ENCODE measurements at regions not wholly inside any gene's neighbourhood (a gene's known extent, or its start where the extent isn't known, plus 50 kb on each side); places are given as distances from the start of the nearest gene placed in this dataset.
A peak's percentile ranks its signal among the peaks of the same experiment; 100 is the strongest.
"Not testable (repeated sequence)": the region's sequence is repeated elsewhere in the genome, so short reads cannot be mapped to it uniquely, and the experiment has no call there.

- DNase-seq (ENCODE audit: low spot score), result no peak
- no peak for FAIRE-seq
Measured at GRCh38 chrX:26889574-26889973, 573.6 kb downstream of the PPP4R3C start.

- no peak for DNase-seq (ENCODE audit: low spot score)
- no peak for FAIRE-seq
Measured at GRCh38 chrX:26873736-26874135, 589.4 kb downstream of the PPP4R3C start.

DNA sequence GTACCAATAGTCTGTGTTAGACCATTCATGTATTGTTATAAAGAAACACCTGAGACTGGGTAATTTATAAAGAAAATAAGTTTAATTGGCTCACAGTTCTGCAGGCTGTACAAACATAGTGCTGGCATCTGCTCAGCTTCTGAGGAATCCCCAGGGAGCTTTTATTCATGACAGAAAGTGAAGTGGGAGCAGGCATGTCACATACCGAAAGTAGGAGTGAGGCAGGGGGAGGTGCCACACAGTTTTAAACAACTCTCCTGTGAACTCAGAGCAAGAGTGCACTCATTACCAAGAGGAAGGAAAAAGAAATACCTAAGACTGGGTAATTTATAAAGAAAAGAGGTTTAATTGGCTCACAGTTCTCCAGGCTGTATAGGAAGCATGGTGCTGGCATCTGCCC is 591.2 kb downstream of the PPP4R3C start:
- no peak for FAIRE-seq
- no peak for DNase-seq (ENCODE audit: low spot score)

DNA sequence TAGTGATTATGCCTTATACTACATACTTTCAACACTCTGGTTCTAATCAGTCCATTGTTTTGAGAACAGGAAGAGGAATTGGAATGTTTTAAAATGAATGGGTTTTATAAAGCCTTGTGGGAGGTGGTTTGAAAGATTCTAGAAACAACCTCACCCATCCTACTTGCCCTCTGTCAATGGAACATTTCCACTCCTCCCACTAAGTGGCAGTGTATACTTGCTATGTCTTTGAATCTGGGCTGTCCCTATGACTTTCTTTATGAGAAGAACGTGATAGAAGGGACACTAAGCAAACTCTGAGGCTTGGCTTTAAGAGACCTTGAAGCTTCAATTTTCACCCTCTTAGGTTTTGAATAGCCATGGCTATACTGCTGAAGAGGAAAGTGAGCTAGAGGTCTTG is 611.2 kb downstream of the PPP4R3C start:
- FAIRE-seq (no peak), DNase-seq (ENCODE audit: low spot score) (no peak)

DNA sequence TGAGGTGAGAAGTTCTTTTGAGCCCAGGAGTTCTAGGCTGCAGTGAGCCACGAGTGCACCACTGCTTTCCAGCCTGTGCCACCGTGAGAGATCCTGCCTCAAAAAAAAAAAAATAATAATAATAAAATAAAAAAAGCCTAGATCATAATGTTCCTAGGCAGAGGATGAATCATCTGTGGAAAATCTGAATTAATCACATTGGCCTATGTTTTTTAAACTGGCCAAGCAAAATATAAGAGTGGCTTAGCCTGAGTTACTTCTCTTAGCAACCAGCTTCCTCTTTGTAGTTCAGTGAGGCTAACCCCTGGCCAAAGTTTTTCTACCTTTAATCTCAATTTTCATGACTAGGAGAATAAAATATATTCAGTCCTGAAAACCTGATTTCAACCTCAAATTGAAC is 614.6 kb downstream of the PPP4R3C start:
- no peak for DNase-seq (ENCODE audit: low spot score)
- FAIRE-seq, result no peak

- FAIRE-seq (no peak), DNase-seq (ENCODE audit: low spot score) (no peak)
Measured at GRCh38 chrX:26845056-26845455, 618.1 kb downstream of the PPP4R3C start.

DNA sequence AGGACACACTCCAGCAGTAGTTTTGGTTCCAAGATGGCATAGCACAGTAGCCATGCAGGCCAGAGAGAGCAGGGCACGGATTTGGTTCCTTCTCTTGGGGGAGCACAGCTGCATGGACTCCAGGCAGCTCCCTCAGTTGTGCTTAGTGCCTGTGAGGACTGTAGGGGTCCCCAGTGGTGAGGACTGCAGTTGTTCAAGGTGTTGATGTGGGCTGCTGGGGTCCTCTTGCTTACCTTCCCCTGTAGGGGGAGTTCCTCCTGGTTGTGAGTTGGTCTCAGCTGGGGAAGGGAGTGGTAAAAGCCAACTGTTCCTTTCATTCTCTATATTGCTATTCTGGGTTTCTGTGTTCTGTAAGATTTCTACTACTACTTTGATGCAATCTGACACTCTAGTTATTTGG is 606.5 kb downstream of the MAGEB5 start:
- DNase-seq (ENCODE audit: low spot score), result no peak
- no peak for FAIRE-seq

DNA sequence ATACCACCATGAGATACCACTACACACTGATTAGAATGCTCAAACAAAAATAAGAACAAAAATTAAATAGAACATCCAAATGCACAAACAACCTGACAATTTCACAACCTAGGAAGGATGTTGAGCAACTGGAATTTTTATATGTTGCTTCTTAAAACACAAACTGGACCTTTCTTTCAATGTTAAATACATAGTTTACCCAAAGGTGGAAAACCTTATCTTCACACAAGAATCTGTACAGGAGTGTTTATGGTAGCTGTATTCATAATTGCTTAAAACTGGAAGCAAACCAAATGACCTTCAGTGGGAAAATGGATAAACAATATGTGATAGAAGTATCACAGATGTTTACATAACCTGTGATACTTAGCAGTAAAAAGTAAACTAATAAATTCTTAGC is 573.8 kb downstream of the MAGEB5 start:
- no peak for DNase-seq (ENCODE audit: low spot score)
- no peak for FAIRE-seq

DNA sequence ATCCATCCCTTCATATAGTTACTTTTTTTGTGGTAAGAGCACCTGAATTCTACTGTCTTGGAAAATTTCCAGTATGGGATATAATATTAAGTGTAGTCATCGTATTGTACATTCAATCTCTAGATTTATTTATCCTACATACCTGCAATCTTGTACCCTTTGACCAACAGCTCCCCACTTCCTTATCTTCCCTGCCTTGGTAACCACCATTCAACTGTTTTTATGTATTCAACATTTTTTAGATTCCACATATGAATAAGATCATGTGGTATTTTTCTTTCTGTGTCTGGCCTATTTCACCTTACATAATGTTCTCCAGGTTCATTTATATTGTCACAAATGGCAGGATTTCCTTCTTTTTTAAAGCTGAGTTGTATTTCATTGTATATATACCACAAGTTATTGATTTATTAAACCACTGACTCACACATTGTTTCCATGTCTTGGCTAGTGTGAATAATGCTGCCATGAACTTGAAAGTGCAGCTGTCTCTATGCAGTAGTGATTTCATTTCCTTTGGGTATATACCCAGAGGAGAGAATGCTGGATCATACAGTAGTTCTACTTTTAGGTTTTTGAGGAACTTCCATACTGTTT is 572.5 kb downstream of the MAGEB5 start:
- DNase-seq (ENCODE audit: low spot score) (peak; percentile 23), FAIRE-seq (peak; percentile 44)

GRCh38 chrX:26783512-26784225 is 567.7 kb downstream of the MAGEB5 start:
- DNase-seq (ENCODE audit: low spot score) (no peak), FAIRE-seq (no peak)

GRCh38 chrX:26778320-26778888 is 562.4 kb downstream of the MAGEB5 start:
- DNase-seq (ENCODE audit: low spot score) (no peak), FAIRE-seq (no peak)

GRCh38 chrX:26762253-26762652 is 546.3 kb downstream of the MAGEB5 start:
- FAIRE-seq (no peak), DNase-seq (ENCODE audit: low spot score) (no peak)

- not testable (repeated sequence) for DNase-seq (ENCODE audit: low spot score); FAIRE-seq
Measured at GRCh38 chrX:26755760-26756159, 539.8 kb downstream of the MAGEB5 start.

DNA sequence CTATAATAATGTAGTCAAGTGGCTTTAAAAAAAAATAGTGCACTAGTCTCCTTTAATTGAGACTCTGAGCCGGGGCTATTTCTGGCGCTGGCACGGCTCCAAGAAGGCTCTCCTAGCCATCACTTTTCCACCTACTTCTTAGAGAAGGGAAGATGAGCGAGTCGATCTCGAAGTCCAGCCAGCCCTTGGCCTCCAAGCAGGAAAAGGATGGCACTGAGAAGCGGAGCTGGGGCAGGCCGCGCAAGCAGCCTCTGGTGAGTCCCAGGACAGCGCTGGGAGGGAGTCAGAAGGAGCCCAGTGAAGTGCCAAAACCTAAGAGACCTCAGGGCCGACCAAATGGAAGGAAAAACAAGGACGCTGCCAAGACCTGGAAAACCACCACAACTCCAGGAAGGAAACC is 531.9 kb downstream of the MAGEB5 start:
- FAIRE-seq (no peak), DNase-seq (ENCODE audit: low spot score) (no peak)

GRCh38 chrX:26722666-26723428 is 506.9 kb downstream of the MAGEB5 start:
- FAIRE-seq, result no peak

DNA sequence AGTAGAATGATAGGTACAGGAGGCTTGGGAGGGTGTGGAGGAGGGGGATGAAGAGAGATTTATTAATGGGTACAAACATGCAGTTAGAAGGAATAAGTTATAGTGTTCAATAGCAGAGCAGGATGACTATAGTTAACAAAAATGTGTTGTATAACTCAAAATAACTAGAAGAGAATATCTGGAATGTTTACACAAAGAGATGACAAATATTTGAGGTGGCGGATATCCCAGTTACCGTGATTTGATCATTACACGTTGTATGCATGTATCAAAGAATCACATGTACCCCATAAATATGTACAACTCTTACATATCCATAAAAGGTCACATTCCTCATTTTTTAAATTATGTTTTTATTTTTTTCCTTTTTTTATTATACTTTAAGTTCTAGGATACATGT is 456.6 kb downstream of the MAGEB5 start:
- no peak for FAIRE-seq
- DNase-seq (ENCODE audit: low spot score), result no peak

More at GRCh38 chrX:26722666-26723428, 506.9 kb downstream of the MAGEB5 start:
- DNase-seq (ENCODE audit: low spot score), result no peak

- FAIRE-seq (no peak), DNase-seq (ENCODE audit: low spot score) (no peak)
Measured at GRCh38 chrX:26670521-26670920, 454.6 kb downstream of the MAGEB5 start.

- FAIRE-seq (no peak), DNase-seq (ENCODE audit: low spot score) (no peak)
Measured at GRCh38 chrX:26664919-26665318, 448.9 kb downstream of the MAGEB5 start.

GRCh38 chrX:26653050-26653449 is 437.1 kb downstream of the MAGEB5 start:
- no peak for DNase-seq (ENCODE audit: low spot score)
- FAIRE-seq, result no peak

DNA sequence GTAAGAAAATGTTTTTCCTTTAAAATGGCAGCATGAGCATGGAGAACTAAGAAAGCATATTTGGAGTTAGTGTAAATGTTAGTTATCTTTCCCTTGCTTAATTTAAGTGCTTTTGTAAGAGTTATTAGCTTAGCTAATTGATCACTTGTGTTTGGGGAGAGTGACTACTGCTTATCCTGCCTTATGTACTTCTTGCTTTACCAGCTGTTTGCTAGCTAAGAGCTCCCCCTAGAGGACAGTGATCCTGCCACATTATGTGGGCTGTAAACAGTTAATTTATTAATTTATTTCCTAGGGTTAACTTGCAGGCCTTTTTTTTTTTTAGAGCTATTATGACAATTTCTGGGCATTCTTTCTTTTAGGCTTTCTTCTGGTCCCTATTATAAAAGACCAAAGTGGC is 435.8 kb downstream of the MAGEB5 start:
- no peak for DNase-seq (ENCODE audit: low spot score)
- no peak for FAIRE-seq

DNA sequence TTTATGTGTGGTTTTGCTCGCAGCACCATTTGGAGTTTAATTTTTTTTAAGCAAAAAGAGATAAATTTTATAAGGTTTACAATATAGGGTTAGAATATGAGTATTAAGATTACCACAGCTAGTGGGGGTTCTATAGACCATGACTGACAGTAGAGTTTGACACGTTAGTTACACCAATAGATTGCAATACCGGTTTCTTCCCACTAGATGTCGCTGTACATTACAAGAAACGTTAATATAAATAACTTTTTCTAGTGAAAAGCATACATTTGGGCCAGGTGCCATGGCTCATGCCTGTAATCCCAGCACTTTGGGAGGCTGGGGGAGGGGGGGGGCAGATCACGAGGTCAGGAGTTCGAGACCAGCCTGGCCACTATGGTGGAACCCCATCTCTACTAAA is 433.6 kb downstream of the MAGEB5 start:
- DNase-seq (ENCODE audit: low spot score) (peak; percentile 6), FAIRE-seq (no peak)

- DNase-seq (ENCODE audit: low spot score) (no peak), FAIRE-seq (no peak)
Measured at GRCh38 chrX:26631385-26631784, 415.4 kb downstream of the MAGEB5 start.
